Effector memory CD8-positive, alpha-beta T cell (primary cell): ENCODE measurements at regions not wholly inside any gene's neighbourhood (a gene's known extent, or its start where the extent isn't known, plus 50 kb on each side); places are given as distances from the start of the nearest gene placed in this dataset.
A peak's percentile ranks its signal among the peaks of the same experiment; 100 is the strongest.

ENCODE experiments used
- ATAC-seq: fragments of 150-1000 bp; cut with Tn5 transposase; replicated peaks from 2 replicates; pipeline ENCODE4 v1.10.0; 2021; ENCODE audit warnings: mild to moderate bottlenecking, moderate library complexity
- DNase-seq, 3 experiments: peaks; one replicate each; pipeline ENCODE4 v3.0.0; 2021
- H3K27ac Mint-ChIP-seq, 2 donors: one replicate each; pipeline ENCODE4 v1.8.0; 2022; ENCODE audit warnings: mild to moderate bottlenecking in 2 of 2, mixed read lengths in 2 of 2, moderate library complexity in 2 of 2
- H3K27me3 Mint-ChIP-seq, 2 donors: one replicate each; pipeline ENCODE4 v1.8.0; 2022; ENCODE audit warnings: mixed read lengths in 2 of 2
- H3K36me3 Mint-ChIP-seq: one replicate; pipeline ENCODE4 v1.8.0; 2022; ENCODE audit warnings: mild to moderate bottlenecking, moderate library complexity, mixed read lengths; ENCODE audit not compliant: insufficient read depth
- H3K4me1 Mint-ChIP-seq, 2 donors: one replicate each; pipeline ENCODE4 v1.8.0; 2022; ENCODE audit warnings: low read depth in 2 of 2, mixed read lengths in 2 of 2
- H3K4me3 Mint-ChIP-seq, 2 donors: one replicate each; pipeline ENCODE4 v1.8.0; 2022; ENCODE audit warnings: mild to moderate bottlenecking in 2 of 2, mixed read lengths in 2 of 2, moderate library complexity in 2 of 2
- H3K9me3 Mint-ChIP-seq, 2 donors: one replicate each; pipeline ENCODE4 v1.8.0; 2022; ENCODE audit warnings: mixed read lengths in 2 of 2

DNA sequence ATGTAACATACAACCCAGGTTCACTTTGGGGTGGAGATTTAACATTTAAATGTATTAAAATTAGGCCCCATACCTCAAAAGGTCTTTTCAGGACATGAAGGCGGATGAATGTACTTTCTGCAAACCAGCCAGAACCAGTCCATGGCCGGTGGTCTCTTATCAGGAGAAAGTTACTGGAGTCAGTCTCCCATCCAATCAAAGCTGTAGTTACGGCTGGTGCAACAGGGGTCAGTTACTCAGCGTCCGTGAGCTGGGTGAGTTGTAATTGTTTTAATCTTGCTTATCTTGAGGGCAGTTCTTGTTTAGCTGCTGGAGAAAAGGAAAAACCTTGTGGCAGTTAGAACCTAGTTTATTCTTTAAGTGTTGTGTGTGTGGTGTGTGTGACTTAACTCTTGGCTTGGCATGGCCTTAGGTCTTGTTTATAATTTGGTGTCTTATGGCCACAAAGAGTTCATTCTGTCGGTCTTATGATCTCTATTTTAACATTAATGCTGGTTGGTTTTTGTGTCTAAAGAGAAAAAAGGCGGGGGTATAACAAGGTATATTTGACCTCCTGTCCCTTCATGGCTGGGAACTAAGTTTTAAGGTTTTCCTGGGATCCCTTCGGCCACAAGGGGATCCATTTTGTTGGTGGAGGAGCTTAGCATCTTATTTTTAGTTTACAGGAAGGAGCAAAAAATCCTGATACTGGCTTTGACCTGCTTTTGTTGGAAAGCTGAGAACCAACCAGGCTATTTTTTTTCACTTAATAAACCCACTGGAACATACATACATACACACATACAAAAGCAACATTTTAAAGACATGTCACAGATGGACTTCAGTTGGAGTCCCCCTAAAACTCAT, 143.5 kb upstream of the NCK2 start:
- peaks cover 0 to 3% of the 10 kb centered on the region in 2 donors for H3K4me1 Mint-ChIP-seq
- H3K9me3 Mint-ChIP-seq: no peaks in the 10 kb centered on the region
- no peaks in the 10 kb centered on the region for H3K36me3 Mint-ChIP-seq
- H3K4me3 Mint-ChIP-seq: no peak overlapping the region
- peaks cover 0 to 17% of the 10 kb centered on the region in 2 donors for H3K27me3 Mint-ChIP-seq
- DNase-seq (no peak), ATAC-seq (no peak)
- H3K27ac Mint-ChIP-seq: no peak overlapping the region

DNA sequence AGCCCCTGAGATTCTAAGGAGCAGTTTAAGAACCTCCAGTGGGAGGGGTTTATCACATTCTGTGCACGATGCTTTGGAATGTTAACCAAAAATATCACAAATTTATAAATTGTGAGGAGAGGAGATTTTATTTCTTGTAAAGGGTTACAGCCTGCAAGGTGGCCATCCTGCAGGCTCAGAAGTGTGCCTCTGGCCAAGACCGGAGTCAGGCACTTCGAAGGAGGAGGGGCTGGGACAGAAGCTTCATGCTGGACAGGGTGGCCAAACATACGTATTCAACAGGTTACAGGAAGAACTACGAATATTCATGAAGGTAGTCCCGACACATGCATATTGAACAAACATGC, 144.1 kb upstream of the NCK2 start:
- Mint-ChIP-seq H3K4me1 (peaks cover 0 to 3% of the 10 kb centered on the region in 2 donors), H3K27me3 (peaks cover 0 to 17% of the 10 kb centered on the region in 2 donors), H3K9me3 (no peaks in the 10 kb centered on the region), H3K36me3 (no peaks in the 10 kb centered on the region), H3K27ac (no peak overlapping the region), H3K4me3 (no peak overlapping the region)
- no peak for DNase-seq
- ATAC-seq: no peak

GRCh38 chr2:105600037-105600442, 144.7 kb upstream of the NCK2 start:
- Mint-ChIP-seq H3K9me3 (no peaks in the 10 kb centered on the region), H3K4me1 (peaks cover 0 to 3% of the 10 kb centered on the region in 2 donors), H3K27ac (no peak overlapping the region), H3K4me3 (no peak overlapping the region), H3K36me3 (peaks cover under 1% of the 10 kb centered on the region), H3K27me3 (peaks cover 0 to 17% of the 10 kb centered on the region in 2 donors)
- no peak for DNase-seq
- no peak for ATAC-seq

GRCh38 chr2:105598829-105599698, 145.6 kb upstream of the NCK2 start:
- H3K27ac Mint-ChIP-seq: no peak overlapping the region

GRCh38 chr2:105597806-105598803, 146.6 kb upstream of the NCK2 start:
- no peak for ATAC-seq
- Mint-ChIP-seq H3K4me3 (no peak overlapping the region), H3K9me3 (no peaks in the 10 kb centered on the region), H3K27ac (no peak overlapping the region), H3K4me1 (no peaks in the 10 kb centered on the region), H3K27me3 (peaks cover 0 to 29% of the 10 kb centered on the region in 2 donors), H3K36me3 (peaks cover 2% of the 10 kb centered on the region)
- DNase-seq: no peak

More at GRCh38 chr2:105598829-105599698, 145.6 kb upstream of the NCK2 start:
- Mint-ChIP-seq H3K4me3 (no peak overlapping the region), H3K36me3 (peaks cover 2% of the 10 kb centered on the region), H3K4me1 (no peaks in the 10 kb centered on the region), H3K9me3 (no peaks in the 10 kb centered on the region), H3K27me3 (peaks cover 0 to 21% of the 10 kb centered on the region in 2 donors)
- no peak for DNase-seq
- no peak for ATAC-seq

DNA sequence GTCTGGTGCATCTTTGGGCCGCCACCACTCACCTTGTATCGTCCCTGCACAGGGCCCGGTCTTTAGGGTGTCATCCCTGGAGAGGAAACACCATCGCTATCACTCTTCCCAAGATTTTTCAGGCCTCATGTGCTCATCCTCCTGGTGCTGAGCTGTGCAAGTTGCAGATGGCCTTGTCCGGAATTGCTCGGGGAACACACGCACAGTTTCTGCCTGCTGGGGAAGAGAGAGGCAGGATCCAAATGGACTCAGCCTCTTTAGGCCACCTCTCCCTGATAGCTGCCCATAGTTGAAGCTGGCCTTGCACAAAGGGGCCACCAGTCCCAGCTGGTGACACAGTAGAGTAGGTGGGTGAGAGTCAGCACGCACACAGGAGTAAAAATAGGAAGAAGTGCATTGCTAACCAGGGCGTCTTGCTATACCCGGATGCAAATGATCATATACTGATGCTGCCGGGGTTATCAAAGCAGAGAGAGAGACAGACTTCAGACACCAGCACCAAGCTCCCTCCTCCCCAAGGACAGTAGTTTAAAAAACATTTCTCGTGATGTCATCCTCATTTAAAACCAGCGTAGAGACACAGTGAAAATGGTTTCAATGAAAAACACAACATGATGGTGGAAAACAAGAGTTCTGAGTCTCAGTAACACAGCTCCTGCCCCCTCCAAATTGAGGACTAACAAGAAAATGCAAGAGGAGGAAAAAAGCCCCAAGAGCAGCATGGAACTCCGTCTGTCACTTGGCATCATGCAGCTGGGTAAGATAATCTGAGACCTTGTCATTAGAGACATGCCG, 147.5 kb upstream of the NCK2 start:
- H3K27me3 Mint-ChIP-seq: peaks cover 0 to 34% of the 10 kb centered on the region in 2 donors
- DNase-seq (no peak), ATAC-seq (no peak)
- no peaks in the 10 kb centered on the region for H3K9me3 Mint-ChIP-seq
- no peak overlapping the region for H3K27ac Mint-ChIP-seq
- no peak overlapping the region for H3K4me3 Mint-ChIP-seq
- peaks cover 2% of the 10 kb centered on the region for H3K36me3 Mint-ChIP-seq
- H3K4me1 Mint-ChIP-seq: no peaks in the 10 kb centered on the region

DNA sequence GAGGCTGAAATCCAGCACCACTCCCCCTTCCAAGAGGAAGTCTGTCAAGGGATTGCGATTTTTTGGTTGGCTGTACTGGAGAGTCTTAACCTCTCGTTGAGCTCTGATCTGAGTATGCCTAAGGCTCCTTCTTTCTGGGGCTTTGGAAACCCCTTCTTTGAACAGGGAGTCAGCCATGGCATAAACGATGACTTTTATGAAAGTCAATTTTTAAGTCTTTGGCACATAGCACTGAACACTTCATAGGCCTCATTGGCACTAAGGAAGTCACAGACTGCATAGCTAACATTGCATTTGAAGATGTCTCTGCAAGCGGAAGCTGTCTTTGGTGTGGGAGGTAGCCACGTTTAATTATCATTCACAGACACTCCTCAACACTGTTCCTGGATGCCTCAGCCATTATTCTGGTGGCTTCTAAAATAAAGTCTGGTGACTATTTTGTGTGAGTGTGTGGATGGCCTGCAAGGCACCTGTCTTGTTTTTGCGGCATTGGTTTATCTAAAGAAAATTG, 148.2 kb upstream of the NCK2 start:
- Mint-ChIP-seq H3K27me3 (peaks cover 0 to 34% of the 10 kb centered on the region in 2 donors), H3K4me3 (no peak overlapping the region)
- ATAC-seq: no peak

GRCh38 chr2:105595536-105595935, 149.2 kb upstream of the NCK2 start:
- Mint-ChIP-seq H3K4me3 (no peak overlapping the region), H3K4me1 (no peaks in the 10 kb centered on the region), H3K36me3 (peaks cover 2% of the 10 kb centered on the region), H3K27me3 (peaks cover 0 to 31% of the 10 kb centered on the region in 2 donors), H3K9me3 (no peaks in the 10 kb centered on the region), H3K27ac (no peak overlapping the region)
- ATAC-seq (no peak), DNase-seq (no peak)

More for the DNA sequence above, 148.2 kb upstream of the NCK2 start:
- no peak overlapping the region for H3K27ac Mint-ChIP-seq
- DNase-seq: no peak
- H3K36me3 Mint-ChIP-seq: peaks cover 2% of the 10 kb centered on the region
- H3K9me3 Mint-ChIP-seq: no peaks in the 10 kb centered on the region
- H3K4me1 Mint-ChIP-seq: no peaks in the 10 kb centered on the region

- peaks cover 2% of the 10 kb centered on the region for H3K36me3 Mint-ChIP-seq
- ATAC-seq (no peak), DNase-seq (no peak)
- H3K4me3 Mint-ChIP-seq: no peak overlapping the region
- no peak overlapping the region for H3K27ac Mint-ChIP-seq
- H3K9me3 Mint-ChIP-seq: peaks cover 0 to 7% of the 10 kb centered on the region in 2 donors
- H3K27me3 Mint-ChIP-seq: peaks cover 0 to 22% of the 10 kb centered on the region in 2 donors
- no peaks in the 10 kb centered on the region for H3K4me1 Mint-ChIP-seq
These were observed 151.3 kb upstream of the NCK2 start for GRCh38 chr2:105593221-105593967.

- Mint-ChIP-seq H3K4me3 (no peak overlapping the region), H3K27me3 (peaks cover 0 to 22% of the 10 kb centered on the region in 2 donors), H3K27ac (peak overlapping the region in 1 of 2 donors; percentile 42), H3K9me3 (peaks cover 0 to 7% of the 10 kb centered on the region in 2 donors), H3K4me1 (no peaks in the 10 kb centered on the region), H3K36me3 (peaks cover 2% of the 10 kb centered on the region)
- DNase-seq: no peak
- no peak for ATAC-seq
These were observed 152.4 kb upstream of the NCK2 start for GRCh38 chr2:105592288-105592687.

DNA sequence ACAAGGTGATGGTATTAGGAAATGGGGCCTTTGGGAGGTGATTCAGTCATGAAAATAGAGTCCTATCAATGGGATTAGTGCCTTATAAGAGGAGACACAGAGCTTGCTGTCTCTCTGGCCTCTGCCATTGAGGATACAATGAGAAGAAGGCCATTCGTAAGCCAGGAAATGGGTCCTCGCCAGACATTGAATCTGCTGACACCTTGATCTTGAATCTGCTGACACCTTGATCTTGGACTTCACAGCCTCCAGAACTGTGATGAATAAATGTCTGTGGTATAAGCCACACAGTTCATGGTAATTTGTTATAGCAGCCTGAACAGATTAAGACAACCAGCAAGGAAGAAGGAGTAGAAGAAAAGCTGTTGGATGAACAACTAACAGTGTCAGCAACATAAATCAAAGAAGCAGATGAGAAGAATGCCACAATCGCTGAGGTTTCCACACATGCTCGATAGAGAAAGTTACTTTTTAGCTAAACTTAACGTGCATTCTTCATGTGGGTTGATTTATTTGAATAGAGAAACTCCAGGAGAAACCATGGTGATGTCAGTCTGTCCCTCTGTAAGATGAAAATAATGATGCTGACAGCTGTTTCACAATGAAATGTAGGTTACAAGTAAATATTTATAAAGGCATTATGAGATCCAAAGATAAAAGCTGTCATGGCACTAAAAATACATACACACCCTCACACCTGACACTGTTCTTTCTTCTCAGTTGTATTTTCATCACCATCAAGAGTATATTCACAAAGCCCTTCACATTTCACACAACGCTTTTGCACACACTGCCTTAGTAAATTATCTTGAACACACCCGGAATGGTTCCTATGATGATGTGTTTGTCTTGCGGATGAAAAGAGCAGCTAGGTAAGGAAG, 153.7 kb upstream of the NCK2 start:
- ATAC-seq (no peak), DNase-seq (no peak)
- Mint-ChIP-seq H3K36me3 (peaks cover 2% of the 10 kb centered on the region), H3K4me3 (no peak overlapping the region), H3K4me1 (no peaks in the 10 kb centered on the region), H3K9me3 (peaks cover 0 to 7% of the 10 kb centered on the region in 2 donors), H3K27me3 (peaks cover 0 to 22% of the 10 kb centered on the region in 2 donors), H3K27ac (no peak overlapping the region)
